GM19025 (cell line): ENCODE measurements at regions not wholly inside any gene's neighbourhood (a gene's known extent, or its start where the extent isn't known, plus 50 kb on each side); places are given as distances from the start of the nearest gene placed in this dataset.

Source experiments
- ATAC-seq: cut with Tn5 transposase; IDR thresholded peaks from one replicate; pipeline ENCODE4 v1.9.1; 2021; ENCODE audit warnings: mild to moderate bottlenecking, low read depth, moderate library complexity; ENCODE audit not compliant: unreplicated experiment

DNA sequence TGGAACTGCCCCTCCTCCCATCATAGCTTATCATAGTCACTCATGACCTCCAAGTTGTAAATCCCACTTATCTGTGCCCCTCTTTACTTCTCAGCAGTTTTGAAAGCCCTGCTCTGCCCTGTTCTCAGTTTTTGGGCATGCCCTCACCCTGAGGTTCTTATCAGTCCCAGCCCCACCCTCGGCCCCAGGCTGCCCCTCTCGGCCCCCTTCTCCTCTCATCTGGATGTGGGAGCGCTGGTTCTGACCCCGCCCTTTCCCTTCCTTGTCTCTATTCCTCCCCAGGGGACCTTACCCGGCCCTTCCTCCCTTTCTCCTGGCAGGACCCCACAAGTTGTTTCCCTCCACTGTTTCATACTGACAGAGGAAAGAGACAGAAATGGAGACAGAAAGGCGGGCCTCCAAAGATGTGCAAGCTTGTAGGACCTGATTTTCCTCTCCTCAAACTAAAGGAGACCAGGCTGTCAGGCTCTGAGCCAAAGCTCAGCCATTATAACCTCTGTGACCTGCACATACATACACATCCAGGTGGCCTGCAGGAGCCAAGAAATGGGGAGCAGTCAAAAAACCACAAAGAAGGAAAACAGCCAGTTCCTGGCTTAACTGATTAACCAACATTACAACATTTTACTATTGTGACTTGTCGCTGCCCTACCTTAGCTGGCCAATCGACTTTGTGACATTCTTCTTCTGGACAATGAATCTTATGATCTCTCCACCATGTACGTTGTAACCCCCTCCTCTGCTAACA lies 171.0 kb upstream of the HS6ST1 start:
- ATAC-seq: no peak

DNA sequence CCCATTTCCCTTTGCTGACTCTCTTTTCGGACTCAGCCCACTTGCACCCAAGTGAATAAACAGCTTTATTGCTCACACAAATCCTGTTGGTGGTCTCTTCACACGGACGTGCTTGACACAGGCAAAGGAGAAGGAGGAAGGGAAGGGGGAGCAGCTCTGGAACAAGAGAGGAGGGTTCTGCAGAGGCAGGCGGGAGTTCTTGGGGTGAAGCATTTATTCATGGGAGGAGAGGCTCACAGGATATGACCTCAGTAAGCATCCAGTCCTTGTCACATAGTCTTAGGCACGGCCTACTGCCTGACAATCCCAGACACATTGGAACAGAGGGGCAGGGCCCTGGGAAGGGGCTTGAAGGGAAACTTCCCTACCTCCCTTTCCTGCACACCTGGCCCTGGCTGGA lies 171.7 kb upstream of the HS6ST1 start:
- ATAC-seq: no peak

DNA sequence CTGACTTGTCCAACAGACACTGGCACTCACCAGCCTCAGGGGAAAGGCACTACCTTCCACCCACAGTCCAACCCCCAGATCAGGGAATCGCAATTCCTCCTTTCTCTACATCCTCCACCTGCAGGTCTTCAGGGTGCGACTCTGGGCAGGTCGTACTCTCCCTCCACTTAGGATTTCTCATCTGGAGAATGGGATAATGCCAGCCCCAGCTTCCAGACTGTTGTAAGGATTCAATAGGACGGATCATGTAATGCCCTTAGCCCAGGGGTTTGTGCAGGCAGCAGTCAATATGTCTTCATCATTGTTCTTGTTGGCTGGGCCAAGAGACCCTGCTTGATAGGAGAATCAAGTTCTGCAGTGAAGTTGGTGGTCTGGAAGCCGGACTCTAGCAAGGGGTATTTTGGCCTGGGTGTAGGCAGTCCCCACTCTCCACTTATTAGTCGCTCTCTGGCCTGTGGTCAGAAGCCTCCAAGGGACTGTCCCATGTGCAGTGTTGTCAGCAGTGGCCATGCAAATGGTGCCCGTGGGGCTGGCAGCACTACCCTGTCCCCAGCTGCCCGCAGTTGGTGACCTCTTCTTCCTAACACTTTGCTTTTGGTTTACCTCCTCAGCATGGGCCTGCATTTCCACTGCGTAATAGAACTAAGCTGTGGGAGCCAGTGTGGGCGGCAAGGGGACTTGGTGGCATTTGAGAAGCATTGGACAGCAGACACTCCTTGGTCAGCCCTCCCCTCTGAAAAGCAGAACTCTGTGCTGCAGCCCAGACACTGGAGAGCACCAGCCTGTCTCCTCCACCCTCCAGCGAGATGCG lies 172.4 kb upstream of the HS6ST1 start:
- no peak for ATAC-seq

GRCh38 chr2:128491692-128492244 lies 173.1 kb upstream of the HS6ST1 start:
- no peak for ATAC-seq

DNA sequence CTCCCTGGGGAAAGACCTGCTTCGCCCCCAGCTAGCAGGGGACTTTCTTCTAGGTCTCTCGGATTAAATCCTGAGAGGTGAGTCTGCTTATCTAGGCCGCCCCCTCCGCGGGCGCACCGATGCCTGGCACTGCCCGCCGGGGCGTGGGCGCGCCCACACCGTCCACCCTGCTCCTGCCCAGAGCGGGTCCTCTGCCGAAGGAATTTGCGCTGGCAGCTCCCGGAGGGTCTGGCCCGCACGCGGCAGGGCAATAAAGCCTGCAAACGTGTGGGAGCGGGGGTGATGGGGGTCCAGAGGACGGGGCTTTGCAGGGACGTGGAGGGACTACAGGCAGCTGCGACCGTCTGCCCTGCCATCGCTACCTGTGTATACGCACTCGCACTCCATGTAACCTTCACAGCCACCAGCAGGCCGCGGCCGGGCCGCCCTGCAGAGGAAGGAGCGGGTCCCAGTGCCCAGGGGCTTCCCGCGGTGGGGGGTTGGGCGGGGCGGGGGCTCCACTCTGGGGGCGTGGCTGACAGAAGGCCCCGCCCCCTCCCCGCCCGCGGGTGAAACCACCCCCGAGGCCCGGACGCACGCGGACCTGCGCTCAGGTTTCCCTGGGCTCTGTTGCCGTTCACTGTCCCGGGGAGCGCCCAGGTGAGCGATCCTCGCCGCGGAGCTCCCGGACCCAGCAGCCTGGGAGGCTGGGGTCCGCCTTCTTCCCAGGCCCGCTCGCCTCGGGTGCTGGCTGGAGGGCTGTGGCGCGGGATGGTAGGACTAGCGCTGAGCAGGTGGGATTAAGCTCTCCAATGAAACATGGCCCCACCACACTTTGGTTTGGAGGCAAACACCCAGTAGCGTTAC lies 174.5 kb upstream of the HS6ST1 start:
- ATAC-seq: no peak

- no peak for ATAC-seq
Observed at GRCh38 chr2:128493880-128494279, 175.2 kb upstream of the HS6ST1 start.

- ATAC-seq: no peak
Observed at GRCh38 chr2:128494307-128494639, 175.6 kb upstream of the HS6ST1 start.

DNA sequence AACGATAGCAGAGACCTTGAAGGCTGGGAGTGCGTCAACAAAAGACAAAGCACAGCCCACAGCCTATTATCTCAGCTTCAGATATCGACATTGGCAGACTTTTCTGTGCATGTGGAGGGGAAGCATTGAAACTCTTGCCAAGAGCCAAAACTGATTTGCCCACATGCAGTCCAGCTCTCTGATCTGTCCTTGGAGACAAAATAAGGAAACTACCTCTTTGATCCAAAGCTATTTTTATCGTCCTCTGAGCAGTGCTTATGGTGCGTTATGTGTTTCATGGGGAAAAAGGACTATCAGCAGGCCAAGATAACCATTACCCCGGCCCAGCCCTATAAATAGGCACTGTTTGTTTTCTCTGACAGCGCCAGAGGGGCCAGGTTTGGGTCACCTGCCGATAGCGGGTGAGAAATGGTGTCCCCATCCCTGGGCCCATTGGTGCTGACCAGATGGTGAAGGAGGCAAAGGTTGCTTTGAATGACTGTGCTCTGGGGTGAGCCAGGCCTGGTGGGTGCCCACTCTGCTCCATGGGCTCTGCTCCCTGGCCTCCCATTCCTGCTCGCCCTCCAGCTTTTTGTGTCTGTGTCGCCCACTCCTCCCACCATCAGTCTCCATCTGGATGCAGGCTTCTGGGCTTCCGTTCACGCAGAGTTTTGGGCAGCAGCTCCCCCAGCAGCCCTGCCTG lies 176.1 kb upstream of the HS6ST1 start:
- ATAC-seq: no peak

DNA sequence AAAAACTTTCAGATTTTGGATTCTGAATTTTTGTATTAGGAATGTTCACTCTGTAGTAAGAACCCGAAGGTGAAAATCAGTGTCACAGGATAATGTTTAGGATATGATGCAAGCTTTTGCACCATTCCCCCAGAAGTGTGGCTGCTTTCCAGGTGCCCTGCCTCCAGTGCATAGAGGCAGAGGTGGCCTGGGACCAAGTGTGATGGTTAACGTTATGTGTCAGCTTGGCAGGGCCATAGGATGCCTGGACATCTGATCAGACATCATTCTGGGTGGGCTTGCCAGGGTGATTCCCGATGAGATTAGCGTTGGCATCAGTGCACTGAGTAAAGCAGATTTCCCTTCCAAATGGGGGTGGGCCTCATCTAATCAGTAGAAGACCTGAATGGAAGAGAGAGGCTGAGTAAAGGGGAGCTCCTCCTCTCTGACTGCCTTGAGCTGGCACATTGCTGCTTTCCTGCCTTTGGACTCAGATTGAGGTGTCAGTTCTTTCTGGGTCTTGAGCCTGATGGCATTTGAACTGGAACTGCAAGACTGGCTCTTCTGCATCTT lies 177.4 kb upstream of the HS6ST1 start:
- ATAC-seq: no peak

DNA sequence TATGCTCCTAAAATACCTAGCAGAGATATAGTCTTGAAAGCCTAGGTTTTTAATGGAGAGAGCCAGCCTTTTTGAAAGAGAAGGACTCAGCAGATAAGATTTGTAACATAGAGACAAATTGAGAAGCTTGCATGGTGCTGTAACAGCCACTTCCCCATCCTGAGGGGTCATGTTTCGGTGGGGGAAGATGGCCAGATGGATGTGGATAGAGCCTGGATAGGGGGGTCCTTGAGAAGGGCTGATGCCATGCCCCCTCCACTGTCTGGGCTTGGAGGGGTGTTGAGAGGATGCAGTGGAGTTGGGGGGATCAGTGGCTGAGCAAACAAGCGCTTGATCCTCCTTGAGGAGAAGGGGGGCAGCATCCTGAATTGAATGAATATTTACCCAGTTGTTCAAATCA lies 178.0 kb upstream of the HS6ST1 start:
- no peak for ATAC-seq

GRCh38 chr2:128497461-128497860 lies 178.8 kb upstream of the HS6ST1 start:
- no peak for ATAC-seq

DNA sequence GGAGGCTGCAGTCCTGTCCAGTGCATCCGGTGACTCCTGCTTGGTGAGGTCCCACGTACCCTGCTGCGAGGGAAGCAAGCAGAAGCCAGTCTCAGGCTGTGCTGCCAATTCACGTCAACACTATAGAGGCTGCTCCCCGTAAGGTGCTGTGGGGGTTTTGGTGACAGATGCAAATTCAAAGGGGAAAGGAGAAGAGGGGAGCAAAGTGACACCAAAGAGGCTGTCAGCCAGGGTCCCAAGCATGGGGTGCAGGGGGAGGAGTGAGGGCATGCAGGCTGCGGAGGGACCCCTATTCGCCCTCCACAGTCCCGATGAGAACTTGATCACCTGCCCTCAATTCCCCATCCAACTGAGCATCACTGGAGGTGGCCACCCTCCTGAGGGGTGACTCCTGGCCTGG lies 179.4 kb upstream of the HS6ST1 start:
- ATAC-seq: no peak

DNA sequence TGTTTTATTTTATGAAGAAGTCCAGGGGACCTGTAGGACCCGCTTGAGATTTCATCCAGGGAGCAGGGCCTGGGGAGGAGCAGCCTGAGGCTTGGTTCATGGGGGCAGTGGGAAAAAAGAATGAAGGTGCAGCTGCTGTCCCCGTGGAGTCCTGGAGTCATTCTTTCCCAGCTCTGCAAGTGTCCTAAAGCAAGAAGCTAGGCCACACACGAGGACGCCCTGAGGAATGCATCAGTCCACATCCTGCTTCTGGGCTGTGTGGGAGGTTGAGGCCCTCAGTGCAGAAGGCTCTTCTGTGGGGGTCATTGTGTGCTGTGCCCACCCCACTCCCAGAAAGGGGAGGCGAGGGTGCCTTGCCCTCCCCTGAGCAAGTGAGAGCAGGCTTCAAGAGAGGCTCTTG lies 179.9 kb upstream of the HS6ST1 start:
- ATAC-seq: no peak

- no peak for ATAC-seq
Observed at GRCh38 chr2:128499367-128500137, 180.9 kb upstream of the HS6ST1 start.

DNA sequence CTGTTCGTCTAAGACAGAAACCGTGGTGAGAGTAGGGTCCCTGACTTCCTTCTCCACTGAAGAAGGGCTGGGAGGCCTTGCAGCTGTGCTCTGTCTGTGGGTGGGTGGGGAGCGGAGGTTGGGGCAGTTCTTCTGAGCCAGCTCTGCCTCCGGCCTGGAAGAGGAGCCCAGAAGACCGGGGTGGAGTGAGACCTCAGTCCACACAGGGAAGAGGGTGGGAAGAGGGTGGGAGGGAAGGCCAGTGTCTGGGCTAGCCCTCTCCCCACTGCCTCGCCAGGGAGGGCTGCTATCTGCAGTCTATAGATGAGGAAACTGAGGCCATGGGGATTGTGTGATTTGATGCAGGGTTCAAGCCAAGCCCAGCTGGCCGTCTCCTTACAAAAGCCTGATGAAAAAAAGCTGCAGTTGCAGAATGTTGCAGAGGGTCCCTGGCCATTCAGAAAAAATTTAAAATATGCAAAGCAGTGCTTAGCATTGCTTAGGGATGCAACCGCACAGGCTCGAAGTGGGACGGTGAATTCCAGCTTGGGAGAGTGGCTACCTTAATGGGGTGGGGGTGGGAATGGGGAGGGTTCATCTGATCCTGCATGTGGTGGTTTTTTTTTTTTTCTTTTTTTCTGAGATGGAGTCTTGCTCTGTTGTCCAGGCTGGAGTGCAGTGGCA lies 181.6 kb upstream of the HS6ST1 start:
- no peak for ATAC-seq

DNA sequence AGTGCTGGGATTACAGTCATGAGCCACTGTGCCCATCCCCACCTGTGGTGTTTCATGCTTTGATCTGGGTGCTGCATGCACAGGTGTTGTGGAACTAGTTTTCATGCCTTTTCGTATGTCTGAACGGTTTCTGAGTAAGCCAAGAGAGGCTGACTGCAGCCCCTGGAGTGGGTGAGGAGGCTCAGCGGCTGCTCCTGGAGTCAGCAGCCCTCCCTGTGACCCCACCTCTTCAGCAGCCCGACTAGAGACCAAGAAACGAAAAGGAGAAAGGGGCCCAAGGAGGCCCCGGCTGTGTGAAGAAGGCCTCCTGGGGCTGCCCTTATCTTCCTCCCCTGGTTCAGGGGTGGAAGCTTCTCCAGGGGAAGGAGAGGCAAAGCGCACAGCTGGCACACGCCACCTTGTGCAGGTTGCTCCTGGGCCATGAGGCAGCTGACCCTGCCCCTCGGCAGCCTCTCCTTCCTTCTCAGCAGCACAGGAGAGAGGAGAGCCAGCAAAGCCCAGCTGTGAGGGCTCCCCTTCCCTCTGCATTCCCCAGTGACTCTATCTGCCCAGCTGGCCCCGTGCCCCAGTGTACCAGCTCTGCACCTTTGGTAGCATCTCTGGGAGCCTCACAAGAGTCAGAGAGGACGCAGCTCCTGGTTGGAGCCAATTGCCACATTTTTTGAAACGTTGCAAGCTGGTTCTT lies 182.5 kb upstream of the HS6ST1 start:
- ATAC-seq: no peak

GRCh38 chr2:128501700-128502099 lies 183.0 kb upstream of the HS6ST1 start:
- ATAC-seq: no peak

DNA sequence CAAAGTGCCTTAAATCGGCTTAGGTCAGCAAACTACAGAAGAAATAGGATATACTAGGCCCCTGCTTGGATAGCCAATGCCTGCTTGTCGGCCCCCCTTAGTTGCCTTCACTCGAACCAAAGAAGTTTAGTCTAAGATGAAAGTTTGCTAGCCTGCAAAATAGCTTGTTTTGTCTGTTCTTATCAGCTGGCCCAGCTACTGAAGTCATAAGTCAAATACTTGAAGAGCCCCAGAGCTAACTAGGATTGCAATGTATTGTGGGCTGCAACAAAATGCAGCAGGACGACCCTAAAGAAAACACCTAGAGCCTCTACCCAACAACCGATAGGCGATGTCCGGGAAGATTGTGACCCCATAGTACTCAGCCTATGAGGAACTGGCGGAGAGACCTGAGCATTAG lies 183.5 kb upstream of the HS6ST1 start:
- no peak for ATAC-seq
